ENCODE measurements at regions not wholly inside any gene's neighbourhood (a gene's known extent, or its start where the extent isn't known, plus 50 kb on each side); places are given as distances from the start of the nearest gene placed in this dataset.

GRCh38 chr4:111454961-111455360 lies 690.3 kb upstream of the FAM241A start:
- no peak overlapping the region for H3K4me2 ChIP-seq (ENCODE audit: insufficient read depth, low read length)
- TF ChIP-seq POLR2AphosphoS5 (IDR thresholded peaks at IDR 0.05; ENCODE audit: insufficient read depth, low read depth, low read length) (no peak), MAX (IDR thresholded peaks at IDR 0.05; ENCODE audit: insufficient read depth, insufficient read length) (no peak), EZH2 (IDR thresholded peaks at IDR 0.05; ENCODE audit: borderline replicate concordance, low read depth, low read length, severe bottlenecking) (no peak), JUN (IDR thresholded peaks at IDR 0.05; ENCODE audit: borderline replicate concordance, insufficient read depth, insufficient read length, low read depth) (no peak), MYC (IDR thresholded peaks at IDR 0.05; ENCODE audit: low read depth, low read length) (no peak), CTCF (IDR thresholded peaks at IDR 0.05; ENCODE audit: extremely low read depth in 1 of 2, insufficient read depth in 1 of 2, low read depth in 1 of 2, low read length in 2 of 2) (no peak), POLR2A (IDR thresholded peaks at IDR 0.05; ENCODE audit: low read depth, low read length) (no peak), FOS (IDR thresholded peaks at IDR 0.05; ENCODE audit: borderline replicate concordance, insufficient read depth, low read length) (no peak), GATA2 (IDR thresholded peaks at IDR 0.05; ENCODE audit: insufficient read depth, insufficient read length, low read depth, low read length) (no peak)
- H3K4me3 ChIP-seq (replicated peaks in 1 of 3; ENCODE audit: insufficient read depth in 1 of 3, low read depth in 1 of 3, low read length in 3 of 3) = no peak overlapping the region
- H3K9me1 ChIP-seq (replicated peaks; ENCODE audit: control insufficient read depth, extremely low read depth, insufficient read depth, low read length) = no peaks in the 10 kb centered on the region
- POLR2A ChIA-PET = no interaction called here
- CTCF ChIA-PET = interaction anchor here (0.9 to 1.3 kb wide), 3 partner anchors 15 to 172 kb away, joined by 3 to 4 read pairs (median 4); no protein-coding TSS in a partner anchor
- no peaks in the 10 kb centered on the region for H4K20me1 ChIP-seq (replicated peaks; ENCODE audit: control insufficient read depth, extremely low read depth, insufficient read depth, low read length)
- no peaks in the 10 kb centered on the region for H3K27me3 ChIP-seq (ENCODE audit: control insufficient read depth in 2 of 2, insufficient read depth in 2 of 2, low read length in 2 of 2)
- no peaks in the 10 kb centered on the region for H3K79me2 ChIP-seq (ENCODE audit: control insufficient read depth, insufficient read depth, low read length)
- H3K9ac ChIP-seq (replicated peaks; ENCODE audit: extremely low read depth, insufficient read depth, low read length) = no peak overlapping the region
- H2AFZ ChIP-seq (ENCODE audit: low read depth, low read length) = no peak overlapping the region
- H3K4me1 ChIP-seq (ENCODE audit: control insufficient read depth, extremely low read depth, insufficient read depth, low read length) = no peaks in the 10 kb centered on the region
- no peak overlapping the region for H3K27ac ChIP-seq (ENCODE audit: insufficient read depth, low read depth, low read length)
- DNase-seq (ENCODE audit: low read depth, low spot score) (no peak), FAIRE-seq (no peak)
- no peaks in the 10 kb centered on the region for H3K36me3 ChIP-seq (ENCODE audit: control insufficient read depth in 2 of 2, extremely low read depth in 1 of 2, insufficient read depth in 2 of 2, low read length in 2 of 2)
- BruUV-seq (replicated peaks) = no TSS peak
- H3K9me3 ChIP-seq (replicated peaks; ENCODE audit: control insufficient read depth, insufficient read depth, low read length) = no peaks in the 10 kb centered on the region
- intact Hi-C loops (cut with micrococcal nuclease) (no loop called here), dilution Hi-C loops (cut with MboI; ENCODE audit: extremely low pct_ligation_motif_present, low sequenced_read_pairs) (no loop called here)

Measured in endothelial cell of umbilical vein (primary cell).